H9 (cell line): ENCODE measurements at regions not wholly inside any gene's neighbourhood (a gene's known extent, or its start where the extent isn't known, plus 50 kb on each side); places are given as distances from the start of the nearest gene placed in this dataset.

Experiments used
- DNase-seq: peaks from one replicate; pipeline ENCODE4 v3.0.0-alpha.2; 2017
- H2AFZ ChIP-seq: one replicate; pipeline ENCODE4 v1.6.1; 2013; ENCODE audit warnings: mild to moderate bottlenecking, low read length, control low read depth, moderate library complexity
- H2AK5ac ChIP-seq: 2 replicates; pipeline ENCODE4 v1.6.1; 2013; ENCODE audit warnings: low read length, control low read depth, mixed read lengths; ENCODE audit not compliant: insufficient read length
- H2BK120ac ChIP-seq: one replicate; pipeline ENCODE4 v1.6.1; 2013; ENCODE audit warnings: low read depth, mild to moderate bottlenecking, low read length, control low read depth, inconsistent platforms; ENCODE audit not compliant: poor library complexity, severe bottlenecking
- H2BK12ac ChIP-seq: 2 replicates; pipeline ENCODE4 v1.6.1; 2013; ENCODE audit warnings: low read length, control low read depth, mixed read lengths, low read depth; ENCODE audit not compliant: insufficient read length
- H2BK15ac ChIP-seq: 2 replicates; pipeline ENCODE4 v1.6.1; 2013; ENCODE audit warnings: low read depth, low read length, control low read depth
- H2BK20ac ChIP-seq: one replicate; pipeline ENCODE4 v1.6.1; 2013; ENCODE audit warnings: low read depth, mild to moderate bottlenecking, low read length, control low read depth, inconsistent platforms; ENCODE audit not compliant: poor library complexity, severe bottlenecking
- H2BK5ac ChIP-seq: 2 replicates; pipeline ENCODE4 v1.6.1; 2013; ENCODE audit warnings: low read length, control low read depth, mixed read lengths; ENCODE audit not compliant: insufficient read length
- H3K14ac ChIP-seq: 2 replicates; pipeline ENCODE4 v1.6.1; 2013; ENCODE audit warnings: low read length, control low read depth; ENCODE audit not compliant: insufficient read depth
- H3K18ac ChIP-seq: 2 replicates; pipeline ENCODE4 v1.6.1; 2013; ENCODE audit warnings: low read depth, mild to moderate bottlenecking, mixed read lengths, low read length, control low read depth; ENCODE audit not compliant: insufficient read length
- H3K23ac ChIP-seq: 2 replicates; pipeline ENCODE4 v1.6.1; 2013; ENCODE audit warnings: low read length, control low read depth, mixed read lengths, low read depth; ENCODE audit not compliant: insufficient read length
- H3K23me2 ChIP-seq: 2 replicates; pipeline ENCODE4 v1.6.1; 2013; ENCODE audit warnings: low read depth, mild to moderate bottlenecking, mixed read lengths, low read length, control low read depth; ENCODE audit not compliant: insufficient read length, poor library complexity, severe bottlenecking
- H3K27ac ChIP-seq: 2 replicates; pipeline ENCODE4 v1.5.1; 2013; ENCODE audit warnings: low read length, control low read depth, mixed read lengths, low read depth; ENCODE audit not compliant: insufficient read length
- H3K27me3 ChIP-seq: 2 replicates; pipeline ENCODE4 v1.6.1; 2013; ENCODE audit warnings: low read length, control low read depth, inconsistent platforms; ENCODE audit not compliant: insufficient read depth
- H3K4ac ChIP-seq: 2 replicates; pipeline ENCODE4 v1.6.1; 2013; ENCODE audit warnings: low read depth, mild to moderate bottlenecking, control low read depth, inconsistent platforms, low read length, moderate library complexity
- H3K4me1 ChIP-seq: 2 replicates; pipeline ENCODE4 v1.6.1; 2013; ENCODE audit warnings: low read length, control low read depth, inconsistent platforms; ENCODE audit not compliant: insufficient read depth
- H3K4me2 ChIP-seq: 2 replicates; pipeline ENCODE4 v1.6.1; 2013; ENCODE audit warnings: low read length, control low read depth, mixed read lengths; ENCODE audit not compliant: insufficient read length, insufficient read depth
- H3K56ac ChIP-seq: 2 replicates; pipeline ENCODE4 v1.6.1; 2013; ENCODE audit warnings: low read depth, mild to moderate bottlenecking, mixed read lengths, low read length, control low read depth; ENCODE audit not compliant: insufficient read length
- H3K79me1 ChIP-seq: 2 replicates; pipeline ENCODE4 v1.6.1; 2013; ENCODE audit warnings: low read depth, mild to moderate bottlenecking, moderate library complexity, low read length, control low read depth, inconsistent platforms; ENCODE audit not compliant: insufficient read depth, poor library complexity, severe bottlenecking
- H3K79me2 ChIP-seq: 2 replicates; pipeline ENCODE4 v1.6.1; 2013; ENCODE audit warnings: low read length, control low read depth, inconsistent platforms; ENCODE audit not compliant: insufficient read depth
- H3K9ac ChIP-seq: 2 replicates; pipeline ENCODE4 v1.6.1; 2013; ENCODE audit warnings: low read length, control low read depth, mixed read lengths; ENCODE audit not compliant: insufficient read length; ENCODE audit errors: extremely low read depth
- H3K9me3 ChIP-seq: one replicate; pipeline ENCODE4 v1.6.1; 2013; ENCODE audit warnings: low read depth, low read length, inconsistent platforms; ENCODE audit not compliant: control insufficient read depth
- H3T11ph ChIP-seq: one replicate; pipeline ENCODE4 v1.6.1; 2013; ENCODE audit warnings: mild to moderate bottlenecking, low read length, control low read depth, inconsistent platforms
- H4K20me1 ChIP-seq: one replicate; pipeline ENCODE4 v1.6.1; 2013; ENCODE audit not compliant: control insufficient read depth, insufficient read length, insufficient read depth
- H4K5ac ChIP-seq: 2 replicates; pipeline ENCODE4 v1.6.1; 2013; ENCODE audit warnings: low read depth, mild to moderate bottlenecking, mixed read lengths, low read length, control low read depth; ENCODE audit not compliant: insufficient read length
- H4K8ac ChIP-seq: replicated peaks from 2 replicates; pipeline ENCODE4 v1.6.1; 2013; ENCODE audit warnings: low read length, control low read depth, mixed read lengths, low read depth; ENCODE audit not compliant: insufficient read length
- H4K91ac ChIP-seq: 2 replicates; pipeline ENCODE4 v1.6.1; 2013; ENCODE audit warnings: low read depth, mild to moderate bottlenecking, moderate library complexity, mixed read lengths, low read length, control low read depth; ENCODE audit not compliant: insufficient read length
- H3K27ac Mint-ChIP-seq, 3 experiments: 2 replicates in 2 of 3; 3 replicates in 1 of 3; pipeline ENCODE4 v1.8.0; 2020 to 2021; ENCODE audit warnings: mixed read lengths in 3 of 3, mild to moderate bottlenecking in 1 of 3, moderate library complexity in 1 of 3
- H3K27me3 Mint-ChIP-seq: 2 replicates; pipeline ENCODE4 v1.8.0; 2021; ENCODE audit warnings: low read depth, mild to moderate bottlenecking, moderate library complexity, mixed read lengths
- H3K36me3 Mint-ChIP-seq, 3 experiments: 2 replicates in 2 of 3; 3 replicates in 1 of 3; pipeline ENCODE4 v1.8.0; 2020 to 2021; ENCODE audit warnings: low read depth in 3 of 3, mixed read lengths in 3 of 3; ENCODE audit not compliant: insufficient read depth in 1 of 3
- H3K4me1 Mint-ChIP-seq, 2 experiments: 2 replicates each; pipeline ENCODE4 v1.8.0; 2020; ENCODE audit warnings: mixed read lengths in 2 of 2
- H3K4me3 Mint-ChIP-seq, 2 experiments: 2 replicates in 1 of 2; 3 replicates in 1 of 2; pipeline ENCODE4 v1.8.0; 2020 to 2021; ENCODE audit warnings: mild to moderate bottlenecking in 2 of 2, mixed read lengths in 2 of 2, moderate library complexity in 1 of 2
- H3K9me3 Mint-ChIP-seq, 2 experiments: 2 replicates in 1 of 2; 3 replicates in 1 of 2; pipeline ENCODE4 v1.8.0; 2020; ENCODE audit warnings: mild to moderate bottlenecking in 2 of 2, mixed read lengths in 2 of 2, moderate library complexity in 1 of 2
- CTCF ChIP-seq: fragments of 200-600 bp; sonication (generic); conservative IDR thresholded peaks from 3 replicates; pipeline ENCODE4 v1.8.0; 2021; ENCODE audit warnings: antibody characterized with exemption, mild to moderate bottlenecking
- WGBS: extraction: QIAGEN DNeasy Blood & Tissue Kit; methylation state at CpG from one replicate; pipeline ENCODE4 v1.1.7; 2013; ENCODE audit warnings: missing lambda C conversion rate, low lambda C conversion rate, mixed read lengths; ENCODE audit not compliant: insufficient read length; ENCODE audit errors: extremely low coverage; 5-methylcytosine and 5-hydroxymethylcytosine counted together

DNA sequence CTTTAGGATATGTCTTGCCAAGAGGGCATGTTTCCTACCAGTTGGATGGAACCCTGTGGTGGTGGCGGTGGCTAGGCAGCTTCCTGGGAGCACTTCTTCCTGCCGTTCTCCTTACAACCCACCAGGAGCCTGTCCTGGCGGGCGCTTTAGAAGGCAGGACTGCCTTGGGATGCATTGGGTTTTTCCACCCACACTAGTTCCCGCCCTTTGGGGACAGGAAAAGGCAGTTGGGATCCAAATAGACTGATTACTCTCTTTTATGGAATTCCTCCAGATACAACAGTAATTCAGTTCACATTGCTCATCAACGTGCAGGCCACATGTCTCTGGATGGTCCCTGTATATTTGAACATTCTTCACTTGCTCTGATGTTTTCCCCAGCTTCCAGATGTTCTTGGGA is 305.7 kb upstream of the SSTR1 start:
- Histone ChIP-seq H3K23ac (no peak overlapping the region), H3K27ac (no peak overlapping the region), H3K9me3 (no peaks in the 10 kb centered on the region), H4K5ac (no peak overlapping the region), H2AK5ac (no peak overlapping the region), H2BK15ac (no peak overlapping the region), H3K9ac (no peak overlapping the region), H3K14ac (no peak overlapping the region), H3K79me1 (no peaks in the 10 kb centered on the region), H4K8ac (no peak overlapping the region), H3T11ph (no peak overlapping the region), H2BK12ac (no peak overlapping the region), H2BK20ac (no peak overlapping the region), H3K79me2 (no peaks in the 10 kb centered on the region), H4K91ac (no peak overlapping the region), H3K18ac (no peak overlapping the region), H3K56ac (no peak overlapping the region), H3K4me1 (no peaks in the 10 kb centered on the region), H3K4ac (no peak overlapping the region), H4K20me1 (no peaks in the 10 kb centered on the region), H3K4me2 (no peak overlapping the region), H3K27me3 (peaks cover 3% of the 10 kb centered on the region; the same call in 1 of the 2 replicates), H2AFZ (no peak overlapping the region), H2BK5ac (no peak overlapping the region), H3K23me2 (no peaks in the 10 kb centered on the region), H2BK120ac (no peak overlapping the region)
- H3K27me3 Mint-ChIP-seq, result peaks cover 47% of the 10 kb centered on the region
- TF ChIP-seq CTCF, result no peak
- DNase-seq, result peak; percentile 39
- no CpG with 5 or more reads among the region's 6 CpGs for WGBS
- H3K4me3 Mint-ChIP-seq, result no peak overlapping the region
- H3K4me1 Mint-ChIP-seq, result peaks cover 3 to 5% of the 10 kb centered on the region in 2 experiments
- peaks cover 0 to 10% (median 0%) of the 10 kb centered on the region in 3 experiments; a peak in 1 of 7 replicates for H3K36me3 Mint-ChIP-seq
- H3K27ac Mint-ChIP-seq, result no peak overlapping the region
- H3K9me3 Mint-ChIP-seq, result peaks cover 4 to 9% of the 10 kb centered on the region in 2 experiments; a peak in 3 of 5 replicates
